ENCODE measurements at regions not wholly inside any gene's neighbourhood (a gene's known extent, or its start where the extent isn't known, plus 50 kb on each side); places are given as distances from the start of the nearest gene placed in this dataset.

DNA sequence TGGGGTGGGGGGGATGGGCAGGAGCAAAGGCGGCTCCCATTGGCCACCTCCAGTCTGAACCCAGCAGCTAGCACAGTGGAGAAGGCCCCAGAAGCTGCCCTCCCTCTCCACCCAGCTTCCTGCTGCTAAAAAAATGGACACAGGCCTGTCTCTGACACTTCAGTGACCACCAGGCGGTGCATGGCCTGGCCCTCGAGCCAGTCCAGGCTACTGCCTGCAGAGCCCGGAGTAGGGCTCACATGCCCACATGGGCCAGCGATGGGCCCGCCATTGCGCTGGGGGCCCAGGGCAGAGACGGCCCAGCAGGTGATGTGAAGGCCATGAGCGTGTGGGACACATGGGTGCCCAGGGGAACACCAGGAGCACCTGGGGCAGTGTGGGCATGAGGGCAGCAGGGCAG is 52.1 kb upstream of the NOTCH1 start:
- H3K27ac ChIP-seq: no peak overlapping the region
- DNase-seq (ENCODE audit: low read depth, low spot score): no peak

DNA sequence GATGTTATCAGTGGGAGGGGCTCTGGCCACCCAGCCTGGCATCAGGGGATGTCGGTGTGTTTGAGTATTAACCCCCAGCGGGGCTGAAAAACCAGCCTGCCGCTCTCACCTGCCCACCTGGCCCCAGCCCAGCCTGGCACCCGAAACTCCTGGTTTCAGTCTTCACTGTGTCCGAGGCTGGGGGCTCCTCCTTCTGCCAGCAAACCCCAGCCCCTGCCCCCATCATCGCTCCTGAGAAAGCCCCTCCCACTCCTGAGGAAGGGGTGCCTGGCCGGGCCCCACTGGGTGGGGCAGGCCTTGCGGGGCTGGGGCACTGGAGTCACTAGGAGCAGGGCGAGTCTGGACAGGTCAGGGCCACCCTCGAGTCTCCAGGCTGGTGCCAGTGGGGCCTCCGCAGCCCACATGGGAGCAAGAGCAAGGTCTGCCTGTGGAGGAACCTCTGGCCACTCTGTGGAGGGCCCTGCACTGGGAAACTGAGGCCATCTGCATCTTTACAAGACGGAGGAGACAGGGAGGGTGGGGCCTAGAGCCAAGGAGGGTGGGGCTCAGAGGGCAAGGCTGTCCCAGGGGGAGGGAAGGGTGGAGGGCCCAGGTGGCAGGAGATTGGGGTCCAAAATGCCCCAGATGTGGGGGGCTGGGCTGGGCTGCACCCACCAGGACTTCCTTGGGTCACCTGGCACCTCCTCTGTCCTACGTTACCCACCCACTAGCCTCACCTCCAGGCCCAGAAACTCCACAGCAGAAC is 51.5 kb upstream of the NOTCH1 start:
- no peak overlapping the region for H3K27ac ChIP-seq

DNA sequence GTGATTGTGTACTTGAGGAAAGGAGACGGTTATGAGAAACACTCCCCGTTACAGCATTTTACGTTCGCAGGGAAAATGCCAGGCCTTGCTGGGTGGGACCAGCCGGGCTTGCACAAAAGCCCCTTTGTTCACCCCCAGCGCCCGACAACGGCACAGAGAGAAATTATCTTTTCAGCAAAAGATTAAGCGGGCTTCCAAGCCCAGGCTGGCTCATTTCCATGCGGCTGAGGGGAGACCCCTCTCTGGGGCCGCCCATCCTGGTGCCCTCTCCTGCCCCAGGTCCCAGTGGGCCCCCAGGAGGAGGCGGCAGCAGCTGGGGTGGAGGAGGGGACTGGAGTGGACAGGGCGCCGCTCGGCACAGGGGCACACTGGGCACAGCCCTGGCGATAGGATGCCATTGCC is 50.8 kb upstream of the NOTCH1 start:
- DNase-seq (ENCODE audit: low read depth, low spot score): no peak
- H3K27ac ChIP-seq: no peak overlapping the region

More for the DNA sequence above, 51.5 kb upstream of the NOTCH1 start:
- DNase-seq (ENCODE audit: low read depth, low spot score): no peak

DNA sequence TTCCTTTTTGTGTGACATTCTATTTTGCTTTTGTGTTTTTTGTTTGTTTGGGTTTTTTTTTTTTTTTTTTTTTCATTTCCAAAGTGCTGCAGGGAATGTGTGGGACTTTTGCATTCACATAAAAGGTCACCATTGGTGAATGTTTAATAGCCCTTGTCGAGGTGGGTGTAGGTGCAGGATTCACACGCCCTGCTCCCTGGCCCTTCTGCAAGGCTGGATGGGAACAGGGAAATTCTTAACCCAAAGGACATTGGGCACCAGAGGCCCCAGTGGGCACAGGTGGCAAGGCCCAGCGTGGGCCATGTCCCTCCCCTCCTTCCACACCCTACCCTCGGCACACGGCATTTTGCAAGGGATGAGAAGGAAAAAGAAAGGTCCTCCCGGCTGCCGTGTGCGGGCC is 50.4 kb upstream of the NOTCH1 start:
- no peak overlapping the region for H3K27ac ChIP-seq
- no peak for DNase-seq (ENCODE audit: low read depth, low spot score)

DNA sequence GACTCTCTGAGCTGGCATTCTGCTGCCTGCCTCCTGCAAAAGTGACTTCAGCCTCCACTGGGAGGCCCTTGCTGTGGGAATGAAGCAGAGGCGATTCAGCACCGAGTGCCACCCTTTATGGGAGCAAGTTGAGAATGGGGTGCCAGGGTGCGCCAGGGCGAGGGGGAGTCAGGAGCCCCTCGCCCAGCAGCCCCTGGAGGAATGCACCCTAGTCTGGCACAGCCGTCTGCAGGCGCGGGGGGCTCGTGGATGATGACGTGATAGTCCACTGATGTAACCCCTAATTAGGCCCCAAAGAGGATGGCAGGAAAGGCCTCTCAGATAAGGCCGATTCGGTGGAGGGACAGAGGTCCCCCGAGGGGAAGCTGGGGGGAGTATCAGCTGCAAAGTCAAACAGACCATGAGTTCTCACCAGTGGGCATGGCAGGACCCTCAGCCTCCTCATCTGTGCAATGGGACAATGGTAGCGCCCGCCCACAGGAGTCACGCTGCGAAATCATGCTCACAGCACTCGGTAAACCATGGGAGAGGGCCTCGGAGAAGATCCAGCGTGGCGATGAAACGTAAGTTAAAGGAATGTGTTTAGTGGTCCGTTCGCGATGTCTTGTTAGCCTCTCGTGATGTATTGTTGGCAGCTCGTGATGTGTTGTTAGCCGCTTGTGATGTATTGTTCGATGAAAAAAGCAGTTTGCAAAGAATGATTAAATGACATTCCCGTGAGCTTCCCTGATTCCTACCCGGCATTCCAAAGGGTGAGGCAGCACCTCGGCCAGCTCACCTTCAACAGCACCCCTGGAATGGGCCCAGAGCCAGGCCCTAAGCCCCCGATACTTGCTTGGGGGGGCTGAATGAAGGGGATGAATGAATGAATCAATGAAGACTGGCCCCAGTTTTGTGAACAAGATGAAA is 49.7 kb upstream of the NOTCH1 start:
- H3K27ac ChIP-seq: no peak overlapping the region
- no peak for DNase-seq (ENCODE audit: low read depth, low spot score)
